ENCODE measurements at regions not wholly inside any gene's neighbourhood (a gene's known extent, or its start where the extent isn't known, plus 50 kb on each side); places are given as distances from the start of the nearest gene placed in this dataset.

GRCh38 chr9:1598270-1598669, 416.9 kb upstream of the SMARCA2 start:
- no peak for DNase-seq

GRCh38 chr9:1599961-1600360, 415.2 kb upstream of the SMARCA2 start:
- DNase-seq = no peak

- DNase-seq = no peak
Observed at GRCh38 chr9:1604942-1605560, 410.1 kb upstream of the SMARCA2 start.

- no peak for DNase-seq
Observed at GRCh38 chr9:1606253-1606652, 408.9 kb upstream of the SMARCA2 start.

GRCh38 chr9:1612886-1613285, 402.3 kb upstream of the SMARCA2 start:
- no peak for DNase-seq

- DNase-seq = no peak
Observed at GRCh38 chr9:1617419-1617818, 397.7 kb upstream of the SMARCA2 start.

GRCh38 chr9:1619915-1620710, 395.0 kb upstream of the SMARCA2 start:
- DNase-seq = no peak

GRCh38 chr9:1637401-1637800, 377.7 kb upstream of the SMARCA2 start:
- DNase-seq = no peak

- DNase-seq = no peak
Observed at GRCh38 chr9:1639166-1639565, 376.0 kb upstream of the SMARCA2 start.

GRCh38 chr9:1647776-1648175, 367.4 kb upstream of the SMARCA2 start:
- no peak for DNase-seq

- DNase-seq = no peak
Observed at GRCh38 chr9:1653282-1653681, 361.9 kb upstream of the SMARCA2 start.

GRCh38 chr9:1658661-1659362, 356.3 kb upstream of the SMARCA2 start:
- no peak for DNase-seq

- DNase-seq = no peak
Observed at GRCh38 chr9:1659363-1659690, 355.8 kb upstream of the SMARCA2 start.

GRCh38 chr9:1668441-1668840, 346.7 kb upstream of the SMARCA2 start:
- DNase-seq = no peak

GRCh38 chr9:1673300-1673699, 341.8 kb upstream of the SMARCA2 start:
- DNase-seq = no peak

- DNase-seq = no peak
Observed at GRCh38 chr9:1676771-1677170, 338.4 kb upstream of the SMARCA2 start.

- no peak for DNase-seq
Observed at GRCh38 chr9:1683951-1684350, 331.2 kb upstream of the SMARCA2 start.

GRCh38 chr9:1698991-1699390, 316.2 kb upstream of the SMARCA2 start:
- DNase-seq = no peak

GRCh38 chr9:1701113-1701512, 314.0 kb upstream of the SMARCA2 start:
- no peak for DNase-seq

- DNase-seq = no peak
Observed at GRCh38 chr9:1702701-1703100, 312.4 kb upstream of the SMARCA2 start.

- no peak for DNase-seq
Observed at GRCh38 chr9:1707291-1707690, 307.9 kb upstream of the SMARCA2 start.

GRCh38 chr9:1708219-1708618, 306.9 kb upstream of the SMARCA2 start:
- no peak for DNase-seq

- no peak for DNase-seq
Observed at GRCh38 chr9:1709347-1709746, 305.8 kb upstream of the SMARCA2 start.

GRCh38 chr9:1712861-1713450, 302.2 kb upstream of the SMARCA2 start:
- no peak for DNase-seq
